T follicular helper cell (primary cell): ENCODE measurements at regions not wholly inside any gene's neighbourhood (a gene's known extent, or its start where the extent isn't known, plus 50 kb on each side); places are given as distances from the start of the nearest gene placed in this dataset.

Experiments used
- DNase-seq: peaks from one replicate; pipeline ENCODE4 v3.0.0-alpha.2; 2020; ENCODE audit warnings: low read depth

DNA sequence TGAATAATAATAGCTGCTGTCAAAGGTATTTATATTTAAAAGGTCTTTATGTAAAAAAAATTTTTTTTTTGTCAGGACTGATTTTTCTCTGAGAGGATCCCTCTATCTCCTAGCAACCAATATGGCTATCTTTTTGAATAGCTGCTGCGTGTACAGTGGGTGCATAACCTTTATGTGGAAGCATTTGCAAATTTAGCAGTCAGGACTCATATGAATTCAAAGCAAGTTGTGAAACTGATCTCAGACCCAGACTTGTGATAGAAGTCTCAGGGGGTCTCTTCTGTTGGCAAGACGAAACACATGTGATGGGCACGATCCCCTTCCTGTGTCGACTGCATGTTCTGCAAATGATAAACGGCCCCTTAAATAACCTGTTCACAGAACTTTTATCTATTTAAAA, 114.1 kb upstream of the ARGLU1 start:
- DNase-seq: no peak

GRCh38 chr13:106681536-106681935, 113.6 kb upstream of the ARGLU1 start:
- no peak for DNase-seq

DNA sequence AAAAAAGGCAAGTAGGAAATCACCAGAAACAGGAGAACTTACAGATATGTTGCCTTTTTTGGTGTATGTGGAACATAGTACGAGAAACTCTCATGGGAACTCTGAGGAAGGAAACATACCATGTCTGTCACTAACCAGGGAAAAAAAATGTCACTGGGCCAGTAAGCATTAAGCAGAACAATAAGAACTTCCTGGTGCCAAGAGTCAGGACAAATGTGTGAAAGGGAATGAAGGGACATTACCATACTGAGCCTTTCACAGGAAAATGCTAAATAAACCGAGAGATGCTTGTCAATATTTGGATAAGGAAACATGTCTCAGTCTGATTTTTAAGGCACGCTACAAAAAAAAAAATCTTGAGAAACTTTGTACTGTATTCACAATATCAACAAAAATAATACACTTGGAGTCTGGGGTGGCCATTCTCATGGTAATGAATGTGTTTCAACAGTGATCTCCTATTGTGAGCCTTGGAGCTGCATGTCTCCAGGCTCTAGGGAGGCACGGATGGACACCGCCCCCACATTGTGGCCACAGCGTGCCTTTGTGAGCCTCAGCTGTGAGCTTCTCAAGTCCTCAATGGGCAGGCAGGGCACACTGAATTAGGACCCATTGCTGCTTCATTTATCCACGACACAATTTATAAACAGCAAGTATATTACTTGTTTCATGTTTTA, 113.0 kb upstream of the ARGLU1 start:
- no peak for DNase-seq

DNA sequence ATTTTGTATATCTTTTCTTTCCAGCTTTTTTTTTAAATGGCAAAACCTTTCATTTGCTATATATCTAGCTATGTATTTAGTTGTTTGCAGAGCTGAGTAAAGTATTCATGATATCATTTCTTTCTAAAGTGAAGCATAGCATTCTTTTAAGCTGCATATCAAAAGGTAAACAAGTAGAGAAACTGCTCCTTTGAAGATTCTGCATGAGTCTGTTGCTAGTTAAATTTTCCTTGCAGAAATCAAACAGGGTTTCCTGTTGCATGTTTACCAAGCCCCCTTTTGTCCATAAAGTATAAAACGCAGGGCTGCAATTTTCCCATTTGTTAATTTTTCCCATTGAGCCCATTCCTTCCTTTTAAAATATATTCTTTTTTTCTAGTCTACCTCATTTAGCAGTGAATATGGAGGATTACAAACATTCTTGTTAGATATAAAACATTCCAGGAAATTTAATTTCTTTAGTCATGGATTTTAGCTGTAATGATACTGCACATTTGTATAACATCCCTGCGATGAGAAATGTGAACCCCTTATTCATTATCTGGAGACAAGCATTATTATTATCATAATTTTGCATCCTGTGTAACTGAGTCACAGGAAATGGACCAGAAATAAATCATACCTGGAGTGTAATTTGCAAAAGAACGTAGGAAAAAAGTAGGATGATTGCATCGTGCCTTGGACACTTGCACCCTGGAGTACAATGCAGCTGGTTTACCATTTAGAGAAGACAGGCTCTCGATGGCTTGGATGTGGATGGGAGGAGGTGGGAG, 110.9 kb upstream of the ARGLU1 start:
- no peak for DNase-seq

DNA sequence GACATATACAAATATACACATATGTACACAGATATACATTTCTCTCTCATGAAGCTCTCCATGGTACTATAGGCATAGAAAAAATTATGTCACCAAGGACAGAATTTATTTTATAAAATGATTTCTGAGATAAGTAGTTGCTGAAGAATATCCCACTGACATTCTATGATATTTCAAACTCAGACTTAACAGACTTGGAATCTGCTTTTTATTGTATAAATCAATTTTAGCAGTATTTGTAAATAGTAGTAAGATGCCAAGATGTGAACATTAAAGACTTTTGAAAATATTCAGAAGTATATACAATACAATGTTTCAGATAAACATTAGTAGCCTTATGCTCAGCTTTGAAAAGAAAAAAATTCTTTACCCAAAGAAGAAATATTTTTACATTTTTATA, 107.4 kb upstream of the ARGLU1 start:
- DNase-seq: no peak

- DNase-seq: no peak
Observed at GRCh38 chr13:106660746-106661625, 93.0 kb upstream of the ARGLU1 start.

- DNase-seq: no peak
Observed at GRCh38 chr13:106657104-106657503, 89.2 kb upstream of the ARGLU1 start.

- DNase-seq: no peak
Observed at GRCh38 chr13:106656186-106656585, 88.2 kb upstream of the ARGLU1 start.

- no peak for DNase-seq
Observed at GRCh38 chr13:106651442-106651841, 83.5 kb upstream of the ARGLU1 start.

DNA sequence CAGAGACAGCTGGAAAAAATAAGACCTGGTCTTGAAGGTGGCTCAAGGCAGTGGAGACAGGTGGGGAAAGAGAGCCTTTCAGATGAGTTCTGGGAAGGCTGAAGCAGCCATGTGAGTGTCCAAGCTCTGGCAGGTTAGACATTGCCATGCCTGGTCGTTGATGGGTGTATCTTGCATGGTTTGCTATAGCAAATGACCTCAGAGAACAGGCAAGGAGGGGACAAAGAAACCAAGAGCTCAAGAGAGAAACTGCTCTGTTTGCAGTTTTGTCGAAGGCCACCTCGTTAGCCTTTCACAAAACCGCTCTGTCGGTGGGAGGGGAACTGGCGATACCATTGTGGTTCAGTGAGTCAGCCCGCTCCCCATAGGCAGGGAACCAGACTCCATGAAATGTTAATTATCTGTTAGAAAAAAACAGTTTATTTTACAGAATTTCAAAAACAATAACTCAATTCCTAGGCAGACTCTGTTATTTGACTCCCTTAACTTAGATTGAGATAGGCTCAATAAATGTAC, 82.8 kb upstream of the ARGLU1 start:
- DNase-seq: no peak

- no peak for DNase-seq
Observed at GRCh38 chr13:106649495-106649894, 81.6 kb upstream of the ARGLU1 start.

GRCh38 chr13:106640515-106640914, 72.6 kb upstream of the ARGLU1 start:
- no peak for DNase-seq

- DNase-seq: no peak
Observed at GRCh38 chr13:106637519-106637918, 69.6 kb upstream of the ARGLU1 start.

DNA sequence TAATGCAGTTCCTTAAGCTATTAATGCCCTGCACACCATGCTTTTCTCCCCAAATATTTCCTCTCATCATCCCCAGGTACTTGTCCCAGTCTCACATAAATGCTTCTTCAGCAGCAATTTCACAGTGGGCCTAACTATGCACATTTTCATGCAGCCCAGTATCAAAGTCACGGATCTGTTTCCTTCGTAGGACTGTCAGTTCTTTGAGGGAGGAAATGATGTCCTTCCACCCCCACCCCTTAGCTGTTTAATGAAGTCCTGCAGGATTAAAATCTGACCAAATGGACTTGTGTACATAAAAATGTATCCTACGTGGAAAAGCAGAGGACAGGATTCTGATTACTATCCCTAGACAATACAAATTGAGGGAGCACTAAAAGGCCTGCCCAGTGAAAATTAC, 68.6 kb upstream of the ARGLU1 start:
- no peak for DNase-seq

DNA sequence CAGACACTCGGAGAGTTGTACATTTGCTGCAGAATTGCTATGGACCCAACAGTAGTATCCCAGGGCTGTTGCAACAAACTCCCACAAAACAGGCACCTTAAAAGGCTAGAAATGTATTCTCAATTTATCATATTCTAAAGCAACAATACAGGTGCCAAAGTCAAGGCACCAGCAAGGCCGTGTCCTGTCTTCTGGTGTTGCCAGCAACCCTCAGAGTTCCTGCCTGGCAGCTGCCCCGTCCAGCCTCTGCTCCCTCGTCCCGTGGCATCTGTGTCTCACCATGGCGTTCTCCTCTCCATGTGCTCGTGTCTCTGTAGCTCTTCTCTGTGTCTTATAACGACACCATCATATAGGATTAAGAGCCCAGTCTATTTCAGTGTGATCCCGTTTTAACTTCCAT, 67.7 kb upstream of the ARGLU1 start:
- DNase-seq: no peak

GRCh38 chr13:106633321-106633720, 65.4 kb upstream of the ARGLU1 start:
- no peak for DNase-seq

DNA sequence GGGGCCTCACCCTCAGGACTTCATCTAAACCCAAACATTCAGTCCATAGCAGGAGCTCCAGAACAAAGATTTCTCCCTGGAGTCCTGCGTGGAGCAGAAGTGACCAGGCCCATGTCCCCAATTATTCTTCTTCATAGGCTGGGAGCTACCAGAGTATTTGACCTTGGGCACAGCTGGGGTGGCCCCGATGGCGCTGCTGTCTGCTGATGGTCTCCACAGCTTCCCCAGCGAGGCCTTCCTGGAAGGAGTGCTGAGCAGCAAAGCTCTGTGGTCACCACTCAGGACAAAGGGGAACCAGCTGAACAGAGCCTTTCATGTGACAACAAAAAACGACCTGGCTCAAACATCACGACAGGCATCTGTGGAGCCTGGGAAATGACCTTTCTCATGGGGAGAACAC, 62.7 kb upstream of the ARGLU1 start:
- DNase-seq: no peak

DNA sequence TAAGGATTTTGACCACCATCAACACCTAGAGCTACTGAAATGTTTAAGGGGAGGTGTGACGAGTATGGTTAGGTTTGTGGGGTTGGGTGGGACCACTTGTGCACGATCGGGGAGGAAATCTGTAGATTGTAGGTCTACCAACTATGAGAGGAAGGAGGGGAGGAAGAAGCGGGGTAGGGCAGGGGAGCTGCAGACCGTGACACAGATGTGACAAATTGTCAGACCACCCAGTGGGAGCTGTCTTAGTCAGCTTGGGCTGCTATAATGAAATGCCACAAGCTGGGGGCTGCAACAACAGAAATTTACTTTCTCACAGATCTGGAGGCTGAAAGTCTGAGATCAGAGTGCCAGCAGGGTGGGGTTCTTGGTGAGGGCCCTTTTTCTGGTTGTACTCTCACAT, 62.2 kb upstream of the ARGLU1 start:
- DNase-seq: no peak

DNA sequence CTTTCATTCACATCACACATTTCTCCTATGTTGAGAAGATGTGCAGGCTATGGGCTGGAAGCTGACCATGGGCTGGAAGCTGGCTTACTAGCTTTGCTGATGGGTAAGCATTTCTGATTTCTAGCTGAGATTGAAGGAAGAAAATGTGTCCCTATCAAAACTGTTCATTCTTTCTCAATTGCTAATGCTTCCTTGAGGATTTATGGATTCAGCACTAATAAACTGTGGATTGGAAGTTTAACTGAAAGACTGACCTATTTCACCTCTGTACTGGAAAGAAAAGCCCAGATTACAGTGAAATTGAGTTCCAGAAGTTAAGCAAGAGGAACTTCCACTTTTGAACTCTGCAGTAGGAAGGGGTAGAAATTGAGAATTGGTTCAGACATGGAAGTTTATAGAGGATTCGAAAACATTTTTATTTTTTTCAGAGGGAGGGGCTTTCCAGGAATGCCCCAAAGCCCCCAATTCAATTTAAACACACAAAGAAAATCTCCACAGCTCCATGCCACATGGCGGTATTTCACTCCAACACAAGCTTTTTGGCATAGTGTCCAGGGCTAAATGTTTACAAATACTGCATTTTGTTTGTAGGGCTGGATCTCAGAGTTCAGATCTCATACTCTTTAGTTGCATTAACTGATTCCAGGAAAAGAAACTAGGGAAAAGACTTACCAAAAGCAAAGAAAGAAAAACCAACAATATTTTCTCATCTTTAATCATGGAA, 61.2 kb upstream of the ARGLU1 start:
- no peak for DNase-seq

DNA sequence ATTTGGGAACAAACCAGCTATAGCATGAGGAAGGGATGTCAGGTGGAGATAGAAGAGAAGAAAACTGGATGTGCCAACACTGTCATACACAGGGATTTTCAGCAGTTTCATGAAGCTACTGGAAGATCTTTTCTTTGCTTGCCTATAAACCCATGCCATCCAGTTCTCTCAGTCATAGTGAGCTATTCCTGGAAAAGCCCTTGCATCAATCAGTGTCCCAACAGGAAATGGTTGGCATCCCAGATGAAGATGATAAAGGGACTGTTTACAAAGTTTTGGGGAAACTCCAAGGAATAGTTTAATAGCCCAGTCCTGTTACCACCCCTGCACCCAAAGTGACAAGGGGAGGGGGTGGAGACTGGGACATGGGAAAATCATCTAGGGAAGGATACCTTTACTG, 58.5 kb upstream of the ARGLU1 start:
- DNase-seq: no peak

DNA sequence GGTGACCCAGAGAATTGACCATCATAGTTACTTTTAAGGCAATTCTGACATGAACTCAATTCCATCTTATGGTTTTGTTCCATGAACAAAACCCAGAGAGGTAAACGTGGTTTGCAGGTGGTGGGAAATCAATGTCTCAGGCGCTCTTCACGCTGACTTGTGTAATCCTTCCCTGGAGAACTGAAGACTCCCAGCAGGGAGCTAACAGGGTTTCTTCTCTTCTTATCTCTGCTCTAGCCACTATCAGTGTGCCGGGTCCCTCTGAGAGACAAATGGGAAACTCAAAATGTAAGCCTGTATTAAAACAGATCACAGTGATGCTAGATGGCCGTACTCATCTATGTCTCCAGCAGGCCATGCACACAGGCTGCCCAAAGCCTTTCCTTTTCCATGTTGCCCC, 57.6 kb upstream of the ARGLU1 start:
- no peak for DNase-seq
